ENCODE measurements at regions not wholly inside any gene's neighbourhood (a gene's known extent, or its start where the extent isn't known, plus 50 kb on each side); places are given as distances from the start of the nearest gene placed in this dataset.

DNA sequence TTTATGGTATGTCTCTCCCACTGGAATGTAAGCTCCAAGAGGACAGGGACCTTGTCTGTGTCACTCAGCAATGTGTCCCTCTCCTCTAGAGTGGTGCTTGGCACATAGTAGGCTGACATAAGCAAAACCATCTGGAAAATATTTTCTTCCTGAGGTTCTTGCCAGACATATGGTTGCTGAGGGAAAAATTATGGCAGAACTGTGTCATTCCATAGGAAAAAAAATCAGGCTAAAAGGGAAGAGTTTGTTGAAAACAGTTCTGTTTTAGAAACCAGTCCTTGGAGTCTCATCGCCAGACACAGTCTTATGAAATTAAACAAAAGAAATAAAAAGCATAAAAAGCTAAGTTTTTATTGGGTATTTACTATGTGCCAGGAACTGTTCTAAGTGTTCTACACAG lies 60.9 kb downstream of the RTL9 start:
- TF ChIP-seq, protein P1, sequence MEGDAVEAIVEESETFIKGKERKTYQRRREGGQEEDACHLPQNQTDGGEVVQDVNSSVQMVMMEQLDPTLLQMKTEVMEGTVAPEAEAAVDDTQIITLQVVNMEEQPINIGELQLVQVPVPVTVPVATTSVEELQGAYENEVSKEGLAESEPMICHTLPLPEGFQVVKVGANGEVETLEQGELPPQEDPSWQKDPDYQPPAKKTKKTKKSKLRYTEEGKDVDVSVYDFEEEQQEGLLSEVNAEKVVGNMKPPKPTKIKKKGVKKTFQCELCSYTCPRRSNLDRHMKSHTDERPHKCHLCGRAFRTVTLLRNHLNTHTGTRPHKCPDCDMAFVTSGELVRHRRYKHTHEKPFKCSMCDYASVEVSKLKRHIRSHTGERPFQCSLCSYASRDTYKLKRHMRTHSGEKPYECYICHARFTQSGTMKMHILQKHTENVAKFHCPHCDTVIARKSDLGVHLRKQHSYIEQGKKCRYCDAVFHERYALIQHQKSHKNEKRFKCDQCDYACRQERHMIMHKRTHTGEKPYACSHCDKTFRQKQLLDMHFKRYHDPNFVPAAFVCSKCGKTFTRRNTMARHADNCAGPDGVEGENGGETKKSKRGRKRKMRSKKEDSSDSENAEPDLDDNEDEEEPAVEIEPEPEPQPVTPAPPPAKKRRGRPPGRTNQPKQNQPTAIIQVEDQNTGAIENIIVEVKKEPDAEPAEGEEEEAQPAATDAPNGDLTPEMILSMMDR (IDR thresholded peaks at IDR 0.05 in 4 of 5, conservative IDR thresholded peaks at IDR 0.05 in 1 of 5) = no peak
- no peak for TF ChIP-seq POLR2A (IDR thresholded peaks at IDR 0.05)
